Thoracic aorta (tissue), 2 donors: ENCODE measurements at regions not wholly inside any gene's neighbourhood (a gene's known extent, or its start where the extent isn't known, plus 50 kb on each side); places are given as distances from the start of the nearest gene placed in this dataset.
A peak's percentile ranks its signal among the peaks of the same experiment; 100 is the strongest.

Experiments
- ATAC-seq: fragments of 150-250 bp; one replicate; pipeline ENCODE4 v1.8.0; 2017; ENCODE audit warnings: low read depth; ENCODE audit not compliant: insufficient number of reproducible peaks, low FRiP score
- DNase-seq: peaks from one replicate; pipeline ENCODE4 v3.0.0-alpha.2; 2020; ENCODE audit warnings: low spot score
- H3K27ac ChIP-seq, 2 donors: fragments of 200-600 bp; sonication (generic); 1 replicate in 1 of 2; 2 replicates in 1 of 2; pipeline ENCODE4 v1.5.1; 2016; ENCODE audit warnings: mild to moderate bottlenecking in 2 of 2, moderate library complexity in 2 of 2
- H3K27me3 ChIP-seq: fragments of 200-600 bp; sonication (generic); replicated peaks from 2 replicates; pipeline ENCODE4 v1.6.0; 2016; ENCODE audit warnings: mild to moderate bottlenecking; ENCODE audit not compliant: insufficient read depth
- H3K36me3 ChIP-seq: fragments of 200-600 bp; sonication (generic); one replicate; pipeline ENCODE4 v1.5.1; 2016
- H3K4me1 ChIP-seq, 2 donors: fragments of 200-600 bp; sonication (generic); 1 replicate in 1 of 2; 2 replicates in 1 of 2; pipeline versions ENCODE4 v1.5.1 to v1.6.0; 2016; ENCODE audit warnings: low read depth in 2 of 2, mild to moderate bottlenecking in 1 of 2; ENCODE audit not compliant: control insufficient read depth in 1 of 2
- H3K4me3 ChIP-seq: fragments of 200-600 bp; sonication (generic); 2 replicates; pipeline ENCODE4 v1.5.1; 2016; ENCODE audit warnings: mild to moderate bottlenecking
- H3K9me3 ChIP-seq: fragments of 200-600 bp; sonication (generic); 2 replicates; pipeline ENCODE4 v1.5.1; 2016
- CTCF ChIP-seq: fragments of 200-600 bp; sonication (generic); IDR thresholded peaks from one replicate; pipeline ENCODE4 v1.5.1; 2019; ENCODE audit warnings: antibody characterized with exemption

- H3K36me3 ChIP-seq = no peaks in the 10 kb centered on the region
- H3K4me3 ChIP-seq = no peak overlapping the region
- ATAC-seq = no peak
- H3K27ac ChIP-seq = no peak overlapping the region
- no peaks in the 10 kb centered on the region for H3K27me3 ChIP-seq
- peaks cover 4 to 7% of the 10 kb centered on the region in 2 donors for H3K4me1 ChIP-seq
- no peak for DNase-seq
- TF ChIP-seq CTCF = no peak
- no peaks in the 10 kb centered on the region for H3K9me3 ChIP-seq
Measured at GRCh38 chr12:65643595-65644386, 180.5 kb upstream of the HMGA2 start.

- ATAC-seq (no peak), DNase-seq (no peak)
- H3K4me1 ChIP-seq = peaks cover 6 to 14% of the 10 kb centered on the region in 2 donors
- TF ChIP-seq CTCF = no peak
- no peaks in the 10 kb centered on the region for H3K27me3 ChIP-seq
- no peaks in the 10 kb centered on the region for H3K36me3 ChIP-seq
- H3K4me3 ChIP-seq = no peak overlapping the region
- no peaks in the 10 kb centered on the region for H3K9me3 ChIP-seq
- no peak overlapping the region for H3K27ac ChIP-seq
Measured at GRCh38 chr12:65646127-65646643, 178.1 kb upstream of the HMGA2 start.

GRCh38 chr12:65647074-65647473, 177.2 kb upstream of the HMGA2 start:
- no peak overlapping the region for H3K4me3 ChIP-seq
- ATAC-seq = no peak
- no peak for TF ChIP-seq CTCF

GRCh38 chr12:65648461-65648860, 175.8 kb upstream of the HMGA2 start:
- no peaks in the 10 kb centered on the region for H3K36me3 ChIP-seq
- no peak for TF ChIP-seq CTCF
- H3K27me3 ChIP-seq = no peaks in the 10 kb centered on the region
- DNase-seq (no peak), ATAC-seq (no peak)
- H3K27ac ChIP-seq = no peak overlapping the region
- peaks cover 6 to 14% of the 10 kb centered on the region in 2 donors for H3K4me1 ChIP-seq
- H3K4me3 ChIP-seq = no peak overlapping the region
- H3K9me3 ChIP-seq = no peaks in the 10 kb centered on the region

More at GRCh38 chr12:65647074-65647473, 177.2 kb upstream of the HMGA2 start:
- DNase-seq = no peak
- H3K27ac ChIP-seq = no peak overlapping the region
- no peaks in the 10 kb centered on the region for H3K27me3 ChIP-seq
- peaks cover 6 to 14% of the 10 kb centered on the region in 2 donors for H3K4me1 ChIP-seq
- H3K36me3 ChIP-seq = no peaks in the 10 kb centered on the region
- H3K9me3 ChIP-seq = no peaks in the 10 kb centered on the region

- Histone ChIP-seq H3K9me3 (no peaks in the 10 kb centered on the region), H3K36me3 (no peaks in the 10 kb centered on the region), H3K27ac (no peak overlapping the region), H3K27me3 (no peaks in the 10 kb centered on the region), H3K4me3 (no peak overlapping the region), H3K4me1 (peaks cover 6 to 14% of the 10 kb centered on the region in 2 donors)
- DNase-seq (peak; percentile 30), ATAC-seq (peak; percentile 81)
- no peak for TF ChIP-seq CTCF
Measured at GRCh38 chr12:65649126-65649525, 175.2 kb upstream of the HMGA2 start.
